Right kidney (tissue), 1 donor: ENCODE measurements at regions not wholly inside any gene's neighbourhood (a gene's known extent, or its start where the extent isn't known, plus 50 kb on each side); places are given as distances from the start of the nearest gene placed in this dataset.
"Not testable (repeated sequence)": the region's sequence is repeated elsewhere in the genome, so short reads cannot be mapped to it uniquely, and the experiment has no call there.

ENCODE experiments used
- DNase-seq: peaks from one replicate; pipeline ENCODE4 v3.0.0-alpha.2; 2016

DNA sequence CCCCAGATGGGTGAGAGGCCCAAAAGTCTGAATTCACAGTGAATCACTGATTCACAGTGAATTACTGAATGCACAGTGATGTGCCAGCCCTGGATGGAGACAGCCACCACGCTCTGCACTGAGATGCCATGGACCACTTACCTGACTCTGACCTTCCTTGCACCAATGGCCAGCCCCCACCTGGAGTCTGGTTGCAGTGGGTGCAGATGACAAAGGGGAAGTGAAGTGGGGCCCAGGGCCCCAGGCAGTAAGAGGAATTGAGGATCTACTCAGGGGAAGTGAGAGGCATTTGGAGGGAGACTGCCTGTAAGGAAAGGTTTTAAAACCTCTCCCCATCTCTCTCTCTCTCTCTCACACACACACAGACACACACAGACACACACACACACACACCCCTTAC is 412.1 kb downstream of the CYLC2 start:
- no peak for DNase-seq

DNA sequence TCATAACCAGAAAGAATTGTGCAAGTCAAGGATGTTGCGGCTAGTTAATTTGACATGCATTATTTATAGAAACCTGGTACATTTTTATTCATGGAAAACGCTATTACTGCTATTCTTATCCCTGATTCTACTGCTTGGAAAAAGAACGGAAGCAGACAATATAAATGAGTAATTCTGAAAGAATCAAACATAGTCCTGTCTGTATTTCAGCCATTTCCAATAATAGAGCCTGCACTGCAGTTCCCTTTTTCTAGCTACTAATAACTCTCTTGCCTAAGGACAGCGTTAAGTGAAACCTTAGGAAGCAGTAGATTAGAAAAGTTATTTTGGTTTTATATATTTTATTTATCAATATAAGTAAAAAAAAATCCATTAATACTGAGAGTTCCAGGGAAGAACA is 414.9 kb downstream of the CYLC2 start:
- DNase-seq: no peak

DNA sequence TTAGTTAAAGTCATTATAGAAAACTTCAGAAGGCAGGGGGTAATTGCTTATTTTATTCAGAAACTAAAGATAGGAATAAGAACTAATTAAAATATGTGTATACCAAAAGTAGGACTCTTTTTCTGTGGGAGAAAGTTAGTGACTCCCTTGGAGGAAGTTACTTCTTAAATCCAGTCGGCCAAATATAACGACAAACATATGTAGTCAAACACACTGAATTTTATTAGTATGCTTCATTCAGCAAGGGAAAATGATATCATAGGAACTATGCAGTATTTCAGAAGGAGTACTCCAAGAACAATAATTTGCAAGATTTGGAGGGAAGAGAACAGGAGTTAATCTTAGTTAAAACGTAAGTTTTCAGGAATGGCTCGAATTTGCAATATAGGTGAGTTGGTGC is 432.6 kb downstream of the CYLC2 start:
- DNase-seq: no peak

DNA sequence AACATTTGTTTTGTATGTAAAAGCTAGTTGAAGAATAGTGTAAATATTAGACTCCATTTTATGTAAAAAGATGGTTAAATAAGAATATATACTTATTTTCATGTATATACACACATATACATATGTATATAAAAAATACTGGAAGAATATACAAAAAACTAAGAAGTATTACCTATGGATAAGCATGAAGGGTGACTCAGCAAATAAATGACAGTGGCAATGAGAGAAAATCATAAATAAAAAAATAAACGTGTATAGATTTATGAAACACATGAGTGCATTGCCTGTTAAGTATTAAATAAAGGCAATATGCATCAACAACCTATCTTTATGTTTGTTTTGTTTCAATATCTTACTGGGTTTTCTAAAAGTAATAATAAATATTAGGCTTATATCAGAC is 435.3 kb downstream of the CYLC2 start:
- no peak for DNase-seq

DNA sequence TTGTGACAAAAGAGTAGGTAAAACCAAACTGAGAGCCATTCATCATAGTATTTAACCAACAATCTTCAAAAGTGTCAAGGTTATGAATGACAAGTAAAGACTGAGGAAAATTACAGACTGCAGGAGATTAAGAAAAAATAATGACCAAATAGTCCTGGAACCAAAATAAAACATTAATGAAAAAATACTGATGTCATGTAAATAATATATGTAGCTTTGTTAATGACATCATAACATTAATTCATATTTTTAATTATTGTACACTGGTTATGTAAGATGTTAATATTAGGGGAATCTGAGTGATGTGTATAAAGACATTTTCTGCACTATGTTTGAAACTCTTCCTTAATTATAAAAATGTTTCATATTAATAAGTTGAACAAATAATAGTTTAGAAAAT is 436.7 kb downstream of the CYLC2 start:
- no peak for DNase-seq

DNA sequence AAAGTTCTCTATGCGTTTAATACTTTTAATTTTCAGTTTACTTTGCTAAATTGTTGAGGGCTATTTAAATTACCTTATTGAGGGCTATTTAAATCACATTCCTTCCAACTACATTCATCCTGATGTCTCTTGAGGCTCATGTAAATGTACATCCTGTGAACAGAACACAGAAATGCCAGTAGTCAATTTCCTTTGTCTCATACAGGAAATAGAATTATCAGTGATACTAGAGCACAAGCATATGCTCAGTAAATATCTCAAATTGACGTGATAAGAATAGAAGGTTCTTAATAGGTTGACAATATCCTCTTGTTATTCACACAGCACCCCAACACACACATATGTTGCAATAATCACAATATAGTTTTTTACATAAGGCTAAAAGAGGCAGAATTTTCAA is 449.0 kb downstream of the CYLC2 start:
- no peak for DNase-seq

DNA sequence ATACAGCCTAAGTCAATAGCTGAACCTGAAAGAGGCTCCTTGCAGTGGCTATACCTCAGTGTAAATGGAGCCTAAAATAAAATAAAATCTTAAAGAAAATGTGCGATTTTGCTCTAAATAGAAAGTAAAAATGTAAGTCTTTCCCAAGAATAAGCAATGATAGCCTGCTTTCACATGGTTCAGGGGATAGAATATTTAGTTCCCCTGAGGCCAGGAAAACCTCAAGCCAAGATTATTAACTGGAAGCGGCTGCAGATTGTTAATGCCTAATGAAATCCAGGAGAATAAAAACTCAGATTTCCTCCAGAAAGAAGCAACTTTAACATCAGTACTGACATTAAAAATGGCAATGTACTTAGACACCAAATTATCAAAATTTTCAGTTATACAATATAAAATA is 463.7 kb downstream of the CYLC2 start:
- no peak for DNase-seq

DNA sequence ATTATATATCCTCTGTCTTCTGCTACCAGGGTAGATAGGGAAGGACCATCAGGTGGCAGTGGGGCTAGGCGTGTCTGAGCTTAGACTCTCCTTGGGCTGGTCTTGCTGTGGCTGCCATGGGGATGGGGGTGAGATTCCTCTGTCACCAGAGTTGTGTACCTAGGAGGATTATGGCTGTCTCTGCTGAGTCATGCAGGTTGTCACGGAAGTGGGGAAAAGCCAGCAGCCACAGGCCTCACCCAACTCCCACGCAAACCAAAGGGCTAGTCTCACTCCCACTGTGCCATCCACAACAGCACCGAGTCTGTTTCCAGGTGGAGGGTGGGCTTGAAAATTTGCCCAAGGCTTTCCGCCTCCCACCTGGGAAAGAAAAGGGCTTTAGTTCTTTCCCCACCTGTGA is 476.1 kb downstream of the CYLC2 start:
- DNase-seq: no peak

DNA sequence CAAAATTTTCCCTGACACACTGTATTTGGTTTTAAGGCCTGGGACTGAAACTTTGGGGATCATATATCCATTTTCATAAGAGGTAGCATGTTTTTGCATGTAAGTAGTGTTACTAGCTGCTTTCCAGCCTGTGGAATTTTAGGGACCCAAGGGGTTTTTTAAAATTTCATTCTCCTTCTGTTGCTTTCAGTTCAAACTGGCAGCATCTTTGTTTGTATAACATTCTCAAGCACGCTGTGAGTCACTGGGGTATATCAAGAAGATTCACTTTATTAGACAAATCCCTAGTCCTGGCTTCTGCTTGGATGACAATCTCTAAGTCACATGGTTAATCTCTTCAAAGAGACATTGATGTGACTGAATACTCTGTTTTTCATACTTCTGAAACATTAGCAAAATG is 479.0 kb downstream of the CYLC2 start:
- DNase-seq: no peak

DNA sequence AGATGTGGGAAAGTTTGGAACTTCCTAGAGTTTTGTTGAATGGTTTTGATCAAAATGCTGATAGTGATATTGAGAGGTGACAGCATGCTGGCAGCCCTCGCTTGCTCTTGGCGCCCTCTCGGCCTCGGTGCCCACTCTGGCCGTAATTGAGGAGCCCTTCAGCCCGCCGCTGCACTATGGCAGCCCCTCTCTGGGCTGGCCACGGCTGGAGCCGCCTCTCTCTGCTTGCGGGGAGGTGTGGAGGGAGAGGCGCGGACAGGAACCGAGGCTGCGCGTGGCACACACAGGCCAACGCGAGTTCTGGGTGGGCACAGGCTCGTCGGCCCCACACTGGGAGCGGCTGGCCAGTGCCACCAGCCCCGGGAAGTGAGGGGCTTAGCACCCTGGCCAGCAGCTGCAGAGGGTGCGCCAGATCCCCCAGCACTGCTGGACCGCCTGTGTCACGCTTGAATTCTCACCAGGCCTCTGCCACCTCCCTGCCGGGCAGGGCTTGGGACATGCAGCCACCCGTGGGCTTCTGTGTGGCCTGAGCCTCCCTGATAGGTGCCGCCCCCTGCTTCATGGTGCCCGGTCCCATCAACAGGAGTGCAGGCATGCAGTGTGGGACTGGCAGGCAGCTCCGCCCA is 488.5 kb downstream of the CYLC2 start:
- no peak for DNase-seq

DNA sequence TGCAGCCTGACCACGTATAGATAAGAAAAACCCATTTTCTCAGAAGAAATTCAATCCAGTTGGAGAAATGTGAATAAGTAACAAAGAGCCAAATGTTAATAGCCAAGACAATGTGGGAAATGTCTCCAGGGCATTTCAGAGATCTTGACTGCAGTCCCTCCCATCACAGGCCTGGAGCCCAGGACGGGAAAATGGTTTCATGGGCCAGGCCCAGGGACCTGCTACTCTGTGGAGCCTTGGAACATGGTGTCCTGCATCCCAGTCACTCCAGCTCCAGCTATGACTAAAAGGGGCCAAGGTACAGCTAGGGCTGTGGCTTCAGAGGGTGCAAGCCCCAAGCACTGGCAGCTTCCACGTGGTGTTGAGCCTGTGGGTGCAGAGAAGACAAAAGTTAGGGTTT is 490.0 kb downstream of the CYLC2 start:
- no peak for DNase-seq

DNA sequence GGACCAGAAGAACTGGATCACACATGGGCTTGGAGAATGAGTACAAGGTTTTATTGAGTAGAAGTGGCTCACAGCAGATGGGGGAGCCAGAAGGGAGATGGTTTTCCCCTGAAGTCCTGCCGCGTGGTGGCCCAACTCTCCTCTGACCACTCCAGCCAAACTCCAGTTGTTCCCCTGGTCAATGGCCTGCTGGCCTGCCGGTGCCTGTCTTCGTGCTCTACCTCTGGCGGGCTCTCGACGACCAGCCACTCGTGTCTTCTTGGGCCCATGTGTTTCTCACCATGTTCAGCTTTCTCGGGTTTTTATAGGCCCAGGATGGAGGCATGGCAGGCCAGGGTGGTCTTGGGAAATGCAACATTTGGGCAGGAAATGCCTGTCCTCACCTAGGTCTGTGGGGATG is 519.6 kb downstream of the CYLC2 start:
- DNase-seq: no peak

DNA sequence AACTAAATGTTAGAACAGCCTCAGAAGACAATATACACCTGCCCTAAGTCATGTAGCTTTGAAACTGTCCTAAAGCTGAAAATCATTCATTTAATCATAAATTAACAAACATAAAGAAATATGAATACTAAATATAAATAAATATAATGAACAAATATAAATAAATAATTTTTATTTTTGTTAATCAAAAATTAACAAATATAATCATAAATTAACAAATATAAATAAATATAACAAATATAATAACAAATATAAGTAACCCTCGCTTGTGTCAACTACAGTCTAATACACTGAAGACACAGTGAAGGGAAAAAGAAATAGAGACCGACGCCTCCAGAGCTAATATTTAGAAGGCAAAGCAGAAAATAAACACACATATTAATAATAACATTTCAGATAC is 527.3 kb downstream of the CYLC2 start:
- DNase-seq: no peak

DNA sequence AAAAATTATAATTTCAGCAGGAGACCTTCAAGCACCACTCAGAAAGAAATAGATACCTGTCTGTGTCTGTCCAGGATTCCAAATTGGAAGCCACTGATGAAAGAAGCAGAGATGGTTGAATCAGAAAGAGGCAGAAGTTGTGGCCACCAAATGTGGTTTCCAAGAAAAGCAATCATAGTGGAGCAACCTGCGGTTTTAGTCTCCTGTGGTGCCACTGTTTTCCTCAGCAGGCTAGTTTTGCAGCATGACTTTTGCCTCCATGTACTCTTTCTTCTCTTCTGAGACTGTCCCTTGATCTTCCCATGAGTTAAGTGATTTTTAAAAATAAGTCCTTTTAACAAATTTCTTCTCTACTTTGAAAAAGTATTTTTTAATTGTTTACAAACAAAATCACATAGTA is 535.8 kb downstream of the CYLC2 start:
- no peak for DNase-seq

DNA sequence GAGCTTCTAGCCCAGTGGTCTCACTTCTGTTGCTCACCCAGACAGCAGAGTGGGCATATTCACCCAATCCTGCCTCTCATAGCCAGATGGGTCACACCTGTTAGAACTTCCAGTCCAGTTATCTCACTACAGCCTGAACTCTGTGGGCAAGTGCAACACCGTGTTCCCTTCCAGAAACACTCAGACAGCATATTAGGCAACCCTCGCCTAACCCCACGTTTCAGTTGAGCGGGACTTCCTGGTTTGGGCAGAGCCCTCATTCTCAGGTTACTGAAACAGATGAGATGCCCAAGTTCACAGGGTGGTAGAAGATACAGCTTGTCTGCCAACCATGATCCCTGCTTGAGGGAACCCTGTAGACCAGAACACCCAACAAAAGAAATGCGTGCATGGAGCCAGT is 538.2 kb downstream of the CYLC2 start:
- DNase-seq: no peak

DNA sequence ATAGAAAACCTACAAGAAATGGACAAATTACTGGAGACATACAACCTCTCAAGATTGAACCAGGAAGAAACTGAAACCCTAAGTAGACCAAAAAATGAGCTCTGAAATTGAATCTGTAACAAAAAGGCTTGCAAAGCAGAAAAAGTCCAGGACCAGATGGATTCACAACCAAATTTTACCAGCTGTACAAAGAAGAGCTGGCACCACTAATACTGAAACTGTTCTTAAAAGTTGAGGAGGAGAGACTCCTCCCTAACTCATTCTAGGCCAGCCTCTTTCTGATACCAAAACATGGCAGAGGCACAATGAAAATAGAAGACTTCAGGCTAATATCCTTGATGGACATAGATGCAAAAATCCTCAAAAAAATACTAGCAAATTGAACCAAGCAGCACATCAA is 542.3 kb downstream of the CYLC2 start:
- DNase-seq: no peak

DNA sequence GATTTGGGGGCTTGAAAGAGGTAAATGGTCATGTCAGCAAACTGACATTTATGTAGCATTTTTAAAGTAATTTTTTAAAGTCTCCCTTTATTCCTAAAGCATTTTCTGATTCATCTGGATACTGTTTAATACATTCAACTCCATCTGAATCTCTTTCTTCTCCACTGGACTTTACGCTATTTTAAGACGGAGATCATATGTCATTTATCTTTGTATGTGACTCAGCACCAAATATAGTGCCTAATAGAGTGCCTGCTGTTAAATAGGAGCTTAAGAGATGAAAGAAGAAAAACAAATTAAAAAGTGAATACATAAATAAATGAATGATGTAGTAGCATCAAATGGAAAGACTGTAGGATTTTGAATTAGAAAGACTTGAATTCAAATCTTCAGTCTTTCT is 548.8 kb upstream of the SMC2 start:
- DNase-seq: no peak

DNA sequence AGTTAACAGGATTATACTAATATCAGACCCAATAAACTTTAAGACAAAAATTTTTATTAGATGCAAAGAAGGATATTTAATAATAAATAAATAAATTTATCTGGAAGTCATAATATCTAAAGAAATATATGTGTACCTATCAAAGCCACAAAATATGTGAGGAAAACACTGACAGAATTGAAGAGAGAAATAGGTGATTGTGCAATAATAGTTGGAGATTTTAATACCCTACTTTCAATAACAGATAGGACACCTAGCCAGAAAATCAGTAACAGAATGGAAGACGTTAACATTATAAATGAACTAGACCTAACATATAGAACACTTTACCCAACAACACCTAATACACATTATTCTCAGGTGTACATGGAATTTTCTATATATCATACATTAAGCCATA is 541.4 kb upstream of the SMC2 start:
- no peak for DNase-seq

DNA sequence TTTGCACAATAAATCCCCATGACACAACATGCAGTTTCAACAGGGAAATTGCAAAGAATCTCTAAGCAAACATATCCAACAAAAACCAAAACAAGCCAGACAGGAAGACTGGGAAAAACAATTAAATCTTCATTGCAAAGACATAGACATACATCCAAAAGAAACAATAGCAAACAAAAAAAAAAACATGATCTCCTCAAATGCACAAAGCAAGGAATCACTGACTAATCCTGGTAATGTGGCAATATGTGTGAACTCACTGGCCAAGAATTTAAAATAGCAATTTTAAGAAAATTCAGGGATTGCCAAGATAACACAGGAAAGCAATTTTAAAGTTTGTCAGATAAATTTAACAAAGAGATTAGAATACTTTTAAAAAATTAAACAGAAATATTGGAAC is 520.1 kb upstream of the SMC2 start:
- no peak for DNase-seq

DNA sequence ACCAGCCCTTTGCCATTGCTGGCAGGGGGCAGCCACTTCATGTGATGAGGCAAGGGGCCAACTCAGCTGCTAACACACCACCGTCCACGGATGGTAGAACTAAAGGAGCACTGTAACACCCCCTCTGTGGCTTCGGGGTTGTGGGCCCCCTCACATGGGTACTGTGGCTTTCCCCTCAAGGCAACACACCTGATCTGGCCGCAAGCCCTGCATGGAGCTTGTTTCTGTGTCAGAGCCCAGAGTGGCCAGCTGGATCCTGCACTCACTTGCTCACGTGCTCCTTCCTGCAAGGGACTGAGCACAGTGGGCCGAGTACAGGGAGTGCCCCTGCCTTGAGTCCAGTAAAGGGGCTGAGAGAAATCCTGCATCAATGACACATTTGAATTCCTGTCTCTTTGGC is 507.4 kb upstream of the SMC2 start:
- DNase-seq: no peak

DNA sequence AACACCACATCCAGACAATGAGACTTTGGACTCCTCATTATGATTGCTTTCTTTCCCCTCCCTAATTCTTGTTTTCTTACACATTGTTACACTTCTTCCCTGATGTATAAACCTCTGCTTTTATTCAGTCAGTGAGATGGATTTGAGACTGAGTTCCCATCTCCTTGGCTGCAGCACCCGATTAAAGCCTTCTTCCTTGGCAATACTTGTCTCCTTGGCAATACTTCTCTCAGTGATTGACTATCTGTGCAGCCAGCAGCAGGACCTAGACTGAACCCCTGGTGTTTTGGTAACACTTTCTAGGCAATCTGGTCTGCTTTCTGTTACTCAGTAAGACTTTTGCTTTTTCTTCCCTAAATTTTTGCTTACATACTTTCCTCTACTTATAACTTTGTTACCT is 492.8 kb upstream of the SMC2 start:
- no peak for DNase-seq

DNA sequence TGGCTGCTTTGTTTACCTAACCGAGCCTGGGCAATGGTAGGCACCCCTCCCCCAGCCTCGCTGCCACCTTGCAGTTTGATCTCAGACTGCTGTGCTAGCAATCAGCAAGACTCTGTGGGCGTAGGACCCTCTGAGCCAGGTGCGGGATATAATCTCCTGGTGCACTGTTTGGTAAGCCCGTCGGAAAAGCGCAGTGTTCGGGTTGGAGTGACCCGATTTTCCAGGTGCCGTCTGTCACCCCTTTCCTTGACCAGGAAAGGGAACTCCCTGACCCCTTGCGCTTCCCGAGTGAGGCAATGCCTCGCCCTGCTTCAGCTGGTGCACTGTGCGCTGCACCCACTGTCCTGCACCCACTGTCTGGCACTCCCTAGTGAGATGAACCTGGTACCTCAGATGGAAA is 482.2 kb upstream of the SMC2 start:
- DNase-seq: not testable (repeated sequence)

DNA sequence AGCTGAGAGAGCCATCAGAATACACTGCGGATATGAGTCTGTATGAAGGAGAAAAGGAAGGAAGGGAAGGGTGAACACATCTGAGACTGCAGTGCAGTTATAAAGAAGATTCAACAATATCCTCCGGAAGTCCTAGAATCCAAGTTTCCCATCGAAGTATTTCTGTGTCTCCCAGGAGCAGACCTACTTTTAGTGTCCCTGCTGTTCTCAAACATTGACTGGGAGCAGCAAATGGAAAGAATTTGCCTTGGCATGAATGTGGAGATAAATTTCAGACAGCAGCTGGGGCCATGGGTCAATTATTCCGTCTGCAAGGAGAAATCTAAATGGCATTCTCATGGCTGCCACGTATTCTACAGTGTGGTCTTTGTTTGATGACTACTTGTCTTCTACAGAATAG is 478.1 kb upstream of the SMC2 start:
- no peak for DNase-seq

DNA sequence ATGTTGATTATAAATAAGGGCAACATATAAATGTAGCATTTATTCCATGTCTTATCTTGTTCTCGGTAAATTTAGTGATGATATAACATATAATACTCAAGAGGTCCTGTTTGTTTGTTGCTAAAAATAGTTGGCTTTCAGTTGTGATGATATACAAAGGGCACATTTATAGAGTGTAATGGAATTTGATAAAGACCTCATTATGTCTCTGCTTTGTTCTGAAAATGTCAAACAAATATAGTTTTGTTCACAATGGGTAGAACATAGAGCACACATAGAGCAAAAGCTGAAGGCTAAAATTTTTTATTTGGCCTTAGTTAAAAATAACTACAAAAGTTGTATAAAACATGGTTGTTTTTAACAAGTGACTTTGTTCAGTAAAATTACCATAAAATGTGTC is 477.1 kb upstream of the SMC2 start:
- DNase-seq: no peak

DNA sequence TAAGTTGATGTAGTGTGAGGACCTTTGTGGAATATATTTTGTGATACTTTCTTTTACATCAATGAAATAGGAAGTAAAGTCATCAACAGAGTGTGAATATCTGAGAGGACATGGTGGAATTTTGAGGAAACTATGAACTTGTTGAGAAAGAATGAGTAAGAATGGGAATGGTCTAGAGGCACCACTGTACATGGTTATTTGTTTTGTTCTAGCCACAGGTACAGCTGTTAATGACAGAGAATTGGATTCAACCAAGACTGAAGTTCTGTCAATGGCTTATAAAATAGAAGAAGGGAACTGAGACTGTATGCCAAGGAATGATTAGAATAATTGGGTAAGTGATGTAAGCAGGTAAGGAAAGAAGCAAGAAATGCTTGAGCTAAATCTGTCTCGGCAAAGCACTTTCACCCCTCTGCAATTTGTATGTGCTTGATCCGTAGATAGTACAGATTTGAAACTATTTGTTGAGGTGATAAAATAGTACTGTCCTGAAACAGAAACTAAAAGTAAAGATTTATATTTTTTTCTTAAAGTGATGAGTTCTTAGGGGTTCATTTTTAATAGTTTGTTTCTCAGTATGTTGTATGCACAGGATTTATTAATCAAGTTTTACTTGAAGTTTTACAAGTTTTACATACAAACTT is 468.8 kb upstream of the SMC2 start:
- no peak for DNase-seq
